PC-3 (cell line): ENCODE measurements at regions not wholly inside any gene's neighbourhood (a gene's known extent, or its start where the extent isn't known, plus 50 kb on each side); places are given as distances from the start of the nearest gene placed in this dataset.

ENCODE experiments used
- CTCF ChIP-seq: fragments of 300-600 bp; sonication (generic); conservative IDR thresholded peaks from 2 replicates; pipeline ENCODE4 v1.5.1; 2017; ENCODE audit warnings: antibody characterized with exemption, low read depth, mild to moderate bottlenecking, low read length
- EZH2 ChIP-seq: fragments of 300-600 bp; sonication (generic); IDR thresholded peaks from one replicate; pipeline ENCODE4 v1.6.1; 2017; ENCODE audit warnings: antibody characterized with exemption, mild to moderate bottlenecking, low read length; ENCODE audit not compliant: unreplicated experiment
- EZH2phosphoT487 ChIP-seq: fragments of 300-600 bp; sonication (generic); IDR thresholded peaks from 2 replicates; pipeline ENCODE4 v1.6.1; 2018; ENCODE audit warnings: mild to moderate bottlenecking, antibody characterized with exemption, low read length, borderline replicate concordance

DNA sequence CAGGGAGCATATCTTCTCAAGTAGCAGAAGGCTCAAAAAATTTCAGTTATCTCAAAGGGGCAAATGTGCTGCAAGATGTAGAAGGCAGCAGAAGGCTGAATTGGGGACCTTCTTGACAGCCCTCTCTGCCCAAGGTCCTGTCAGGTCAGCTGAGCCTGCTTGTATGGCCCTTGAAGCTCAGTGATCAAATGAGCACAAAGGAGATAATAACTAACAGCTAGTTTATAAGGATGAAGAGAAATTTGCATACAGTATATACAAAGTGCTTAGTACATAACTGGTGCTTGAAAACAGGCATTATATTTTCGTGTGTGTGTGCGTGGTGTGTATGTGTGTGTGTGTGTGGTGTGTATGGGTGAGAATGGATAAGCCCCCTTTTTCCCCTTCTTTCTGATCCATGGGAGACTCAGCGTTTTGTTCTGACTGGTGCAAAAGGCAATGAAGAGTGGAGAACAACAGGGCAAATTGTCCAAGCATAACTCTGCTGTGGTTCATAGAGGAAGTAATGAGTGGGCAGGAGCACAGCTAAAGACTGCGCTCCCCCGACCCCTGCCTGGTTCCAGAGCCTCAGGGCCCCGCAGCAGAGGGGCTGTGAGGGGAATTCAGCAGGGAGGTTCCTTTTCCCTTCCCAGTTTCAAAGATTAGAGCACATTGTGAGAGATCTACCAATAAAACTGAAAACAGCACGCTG lies 356.8 kb upstream of the NR2F2 start:
- TF ChIP-seq CTCF, result no peak
- TF ChIP-seq EZH2, result no peak
- TF ChIP-seq EZH2phosphoT487, result no peak
